Endothelial cell of umbilical vein (primary cell): ENCODE measurements at regions not wholly inside any gene's neighbourhood (a gene's known extent, or its start where the extent isn't known, plus 50 kb on each side); places are given as distances from the start of the nearest gene placed in this dataset.
"Not testable (repeated sequence)": the region's sequence is repeated elsewhere in the genome, so short reads cannot be mapped to it uniquely, and the experiment has no call there.

Experiments used
- BruUV-seq: library from RNA; stranded (reverse); fragments of 400-500 nt; replicated peaks from 2 replicates; lab custom pipeline; 2021; lab: Mats Ljungman, UMichigan
- CTCF ChIA-PET: fragments of 300-600, 350-600 bp; sonication (Branson Sonifier 250); formaldehyde crosslinking; loops from one replicate; lab custom pipeline; 2021; ENCODE audit warnings: antibody characterized with exemption, inconsistent platforms; lab: Charles Lee
- POLR2A ChIA-PET: fragments of 300-600, 350-600 bp; sonication (Branson Sonifier 250); formaldehyde crosslinking; loops from one replicate; lab custom pipeline; 2021; ENCODE audit warnings: antibody characterized with exemption, inconsistent platforms; lab: Charles Lee
- DNase-seq: peaks from one replicate; pipeline ENCODE4 v3.0.0-alpha.2; 2011; ENCODE audit warnings: low read depth, low spot score
- FAIRE-seq: peaks from 2 replicates; lab custom pipeline; 2011; peaks lifted over from hg19 to GRCh38; lab: Jason Lieb, UNC
- H2AFZ ChIP-seq: 2 replicates; pipeline ENCODE4 v1.6.0; 2012; ENCODE audit warnings: low read depth, low read length, control low read depth, inconsistent platforms
- H3K27ac ChIP-seq: 2 replicates; pipeline ENCODE4 v1.5.1; 2011; ENCODE audit warnings: low read depth, mild to moderate bottlenecking, control low read depth, low read length, moderate library complexity; ENCODE audit not compliant: insufficient read depth
- H3K27me3 ChIP-seq, 2 experiments: 2 replicates each; pipeline versions ENCODE4 v1.6.0 to v1.6.1; 2011; ENCODE audit warnings: low read length in 2 of 2, mixed read lengths in 1 of 2; ENCODE audit not compliant: control insufficient read depth in 2 of 2, insufficient read depth in 2 of 2
- H3K36me3 ChIP-seq, 2 experiments: 2 replicates in 1 of 2; 3 replicates in 1 of 2; pipeline ENCODE4 v1.5.1; 2011; ENCODE audit warnings: low read length in 2 of 2, mild to moderate bottlenecking in 1 of 2, moderate library complexity in 1 of 2; ENCODE audit not compliant: control insufficient read depth in 2 of 2, insufficient read depth in 2 of 2; ENCODE audit errors: extremely low read depth in 1 of 2
- H3K4me1 ChIP-seq: 3 replicates; pipeline ENCODE4 v1.5.1; 2011; ENCODE audit warnings: mild to moderate bottlenecking, low read length; ENCODE audit not compliant: control insufficient read depth, insufficient read depth; ENCODE audit errors: extremely low read depth
- H3K4me2 ChIP-seq: 2 replicates; pipeline ENCODE4 v1.6.1; 2011; ENCODE audit warnings: low read length, control low read depth, mixed read lengths; ENCODE audit not compliant: insufficient read depth
- H3K4me3 ChIP-seq, 3 experiments: fragments of 200-600 bp in 1 of 3; sonication (generic), shearing (Covaris generic) in 1 of 3; replicated peaks in 1 of 3; 2 replicates each; pipeline ENCODE4 v1.5.1; 2011 to 2016; ENCODE audit warnings: control low read depth in 3 of 3, low read length in 3 of 3, mild to moderate bottlenecking in 2 of 3, inconsistent platforms in 1 of 3, low read depth in 1 of 3, moderate library complexity in 1 of 3; ENCODE audit not compliant: insufficient read depth in 1 of 3
- H3K79me2 ChIP-seq: 2 replicates; pipeline ENCODE4 v1.6.0; 2012; ENCODE audit warnings: low read length, inconsistent platforms; ENCODE audit not compliant: control insufficient read depth, insufficient read depth
- H3K9ac ChIP-seq: replicated peaks from 2 replicates; pipeline ENCODE3; 2011; ENCODE audit warnings: low read length, control low read depth; ENCODE audit not compliant: insufficient read depth; ENCODE audit errors: extremely low read depth
- H3K9me1 ChIP-seq: replicated peaks from 3 replicates; pipeline ENCODE4 v1.6.0; 2011; ENCODE audit warnings: mild to moderate bottlenecking, low read length; ENCODE audit not compliant: control insufficient read depth, insufficient read depth; ENCODE audit errors: extremely low read depth
- H3K9me3 ChIP-seq: replicated peaks from 2 replicates; pipeline ENCODE4 v1.5.1; 2012; ENCODE audit warnings: low read length, inconsistent platforms; ENCODE audit not compliant: control insufficient read depth, insufficient read depth
- H4K20me1 ChIP-seq: replicated peaks from 2 replicates; pipeline ENCODE3; 2011; ENCODE audit warnings: mild to moderate bottlenecking, low read length; ENCODE audit not compliant: control insufficient read depth, insufficient read depth; ENCODE audit errors: extremely low read depth
- GATA2 ChIP-seq: IDR thresholded peaks from 2 replicates; pipeline ENCODE4 v1.7.0; 2011; ENCODE audit warnings: low read depth, mild to moderate bottlenecking, moderate library complexity, mixed read lengths, low read length; ENCODE audit not compliant: insufficient read length, insufficient read depth
- MYC ChIP-seq: IDR thresholded peaks from one replicate; pipeline ENCODE4 v1.6.1; 2011; ENCODE audit warnings: mild to moderate bottlenecking, low read depth, low read length
- POLR2AphosphoS5 ChIP-seq: IDR thresholded peaks from 2 replicates; pipeline ENCODE4 v1.6.1; 2012; ENCODE audit warnings: low read depth, mild to moderate bottlenecking, control low read depth, low read length, moderate library complexity; ENCODE audit not compliant: insufficient read depth
- dilution Hi-C: fragments of 300-500 bp; cut with MboI; formaldehyde crosslinking; loops from one replicate; pipeline ENCODE4 v1.15.0; 2019; ENCODE audit warnings: low sequenced_read_pairs; ENCODE audit not compliant: extremely low pct_ligation_motif_present
- intact Hi-C: fragments of 100-400 bp; cut with micrococcal nuclease; formaldehyde crosslinking; loops from one replicate; pipeline ENCODE4 v1.10.0; 2022

GRCh38 chr13:19345916-19346422, 164.3 kb upstream of the TUBA3C start:
- Histone ChIP-seq H3K79me2 (no peaks in the 10 kb centered on the region), H3K27ac (no peak overlapping the region), H3K4me3 (no peak overlapping the region), H3K9me1 (no peaks in the 10 kb centered on the region), H4K20me1 (no peaks in the 10 kb centered on the region), H3K27me3 (no peaks in the 10 kb centered on the region), H3K4me1 (no peaks in the 10 kb centered on the region), H3K4me2 (no peak overlapping the region), H3K9ac (no peak overlapping the region), H3K36me3 (no peaks in the 10 kb centered on the region), H3K9me3 (no peaks in the 10 kb centered on the region), H2AFZ (no peak overlapping the region)
- DNase-seq, result no peak
- no TSS peak for BruUV-seq
- no peak for FAIRE-seq
- dilution Hi-C loops, result no loop called here
- TF ChIP-seq POLR2AphosphoS5 (no peak), GATA2 (no peak)
- CTCF ChIA-PET, result no interaction called here
- intact Hi-C loops, result no loop called here
- POLR2A ChIA-PET, result no interaction called here

GRCh38 chr13:19345158-19345557, 163.5 kb upstream of the TUBA3C start:
- no peak for FAIRE-seq
- BruUV-seq, result no TSS peak
- Histone ChIP-seq H3K4me3 (no peak overlapping the region), H2AFZ (no peak overlapping the region), H3K79me2 (no peaks in the 10 kb centered on the region), H3K4me1 (no peaks in the 10 kb centered on the region), H3K36me3 (no peaks in the 10 kb centered on the region), H3K9me3 (no peaks in the 10 kb centered on the region), H3K9me1 (no peaks in the 10 kb centered on the region), H4K20me1 (no peaks in the 10 kb centered on the region), H3K4me2 (no peak overlapping the region), H3K9ac (no peak overlapping the region), H3K27me3 (no peaks in the 10 kb centered on the region), H3K27ac (no peak overlapping the region)
- ChIA-PET CTCF (no interaction called here), POLR2A (no interaction called here)
- intact Hi-C loops, result no loop called here
- dilution Hi-C loops, result no loop called here
- DNase-seq, result no peak
- no peak for TF ChIP-seq MYC

- CTCF ChIA-PET, dilution Hi-C loops, H2AFZ ChIP-seq, H3K9ac ChIP-seq, BruUV-seq, H3K27ac ChIP-seq, H3K4me1 ChIP-seq, H3K36me3 ChIP-seq, H3K4me2 ChIP-seq, H3K9me1 ChIP-seq, intact Hi-C loops, H3K79me2 ChIP-seq, POLR2A ChIA-PET, H3K9me3 ChIP-seq, H3K27me3 ChIP-seq, DNase-seq, FAIRE-seq, H4K20me1 ChIP-seq: not testable (repeated sequence)
- peak overlapping the region in 1 of 3 experiments; percentile 27 for H3K4me3 ChIP-seq
Measured at GRCh38 chr13:19344585-19345120, 163.0 kb upstream of the TUBA3C start.
